DND-41 (cell line): ENCODE measurements at regions not wholly inside any gene's neighbourhood (a gene's known extent, or its start where the extent isn't known, plus 50 kb on each side); places are given as distances from the start of the nearest gene placed in this dataset.

ENCODE experiments used
- CTCF ChIP-seq: IDR thresholded peaks from 2 replicates; pipeline ENCODE4 v1.5.1; 2012; ENCODE audit warnings: borderline replicate concordance, low read length, moderate library complexity, mild to moderate bottlenecking; ENCODE audit not compliant: poor library complexity, severe bottlenecking; ENCODE audit errors: extremely low read depth
- EZH2 ChIP-seq: IDR thresholded peaks from 3 replicates; pipeline ENCODE4 v1.6.1; 2012; ENCODE audit warnings: borderline replicate concordance, low read depth, mild to moderate bottlenecking, moderate library complexity, low read length, inconsistent platforms; ENCODE audit not compliant: severe bottlenecking

GRCh38 chr5:8560776-8561175 lies 691.8 kb downstream of the MTRR start:
- no peak for TF ChIP-seq EZH2
- no peak for TF ChIP-seq CTCF
